MCF 10A (cell line): ENCODE measurements at regions not wholly inside any gene's neighbourhood (a gene's known extent, or its start where the extent isn't known, plus 50 kb on each side); places are given as distances from the start of the nearest gene placed in this dataset.

Source experiments
- BruUV-seq: library from RNA; stranded (reverse); fragments of 400-500 nt; replicated peaks from 2 replicates; lab custom pipeline; 2021; lab: Mats Ljungman, UMichigan
- CTCF ChIA-PET: fragments of 300-600 bp; sonication (Branson Sonifier 250); formaldehyde crosslinking; extraction: SDS; loops from one replicate; lab custom pipeline; 2021; ENCODE audit warnings: antibody characterized with exemption, inconsistent platforms; lab: Yijun Ruan, JAX
- POLR2A ChIA-PET: fragments of 300-600, 350-650 bp; sonication (Branson Sonifier 250); formaldehyde crosslinking; extraction: SDS; loops from one replicate; lab custom pipeline; 2020; ENCODE audit warnings: antibody characterized with exemption, inconsistent platforms; lab: Yijun Ruan, JAX
- DNase-seq: peaks from one replicate; pipeline ENCODE4 v3.0.0-alpha.2; 2018; ENCODE audit not compliant: unreplicated experiment
- H3K27ac Mint-ChIP-seq: one replicate; pipeline ENCODE4 v1.8.0; 2022; ENCODE audit warnings: mild to moderate bottlenecking, low read depth, mixed read lengths; ENCODE audit not compliant: unreplicated experiment
- H3K27me3 Mint-ChIP-seq: one replicate; pipeline ENCODE4 v1.8.0; 2022; ENCODE audit warnings: mixed read lengths; ENCODE audit not compliant: insufficient read depth, unreplicated experiment
- H3K36me3 Mint-ChIP-seq: one replicate; pipeline ENCODE4 v1.8.0; 2022; ENCODE audit warnings: mild to moderate bottlenecking, moderate library complexity, mixed read lengths; ENCODE audit not compliant: insufficient read depth, unreplicated experiment
- H3K4me1 Mint-ChIP-seq: one replicate; pipeline ENCODE4 v1.8.0; 2022; ENCODE audit warnings: mixed read lengths; ENCODE audit not compliant: insufficient read depth, unreplicated experiment
- H3K4me3 Mint-ChIP-seq: one replicate; pipeline ENCODE4 v1.8.0; 2022; ENCODE audit warnings: mild to moderate bottlenecking, moderate library complexity, mixed read lengths; ENCODE audit not compliant: unreplicated experiment
- H3K9me3 Mint-ChIP-seq: one replicate; pipeline ENCODE4 v1.8.0; 2022; ENCODE audit warnings: mixed read lengths; ENCODE audit not compliant: unreplicated experiment
- intact Hi-C: fragments of 100-400 bp; cut with micrococcal nuclease; formaldehyde crosslinking; loops from 2 replicates; pipeline ENCODE4 v1.14.1; 2022
- TF ChIP-seq, protein P1 (sequence below): fragments of 200-600 bp; IDR thresholded peaks from one replicate; pipeline ENCODE4 v1.8.0; 2022; ENCODE audit warnings: antibody characterized with exemption, mild to moderate bottlenecking; ENCODE audit not compliant: unreplicated experiment

DNA sequence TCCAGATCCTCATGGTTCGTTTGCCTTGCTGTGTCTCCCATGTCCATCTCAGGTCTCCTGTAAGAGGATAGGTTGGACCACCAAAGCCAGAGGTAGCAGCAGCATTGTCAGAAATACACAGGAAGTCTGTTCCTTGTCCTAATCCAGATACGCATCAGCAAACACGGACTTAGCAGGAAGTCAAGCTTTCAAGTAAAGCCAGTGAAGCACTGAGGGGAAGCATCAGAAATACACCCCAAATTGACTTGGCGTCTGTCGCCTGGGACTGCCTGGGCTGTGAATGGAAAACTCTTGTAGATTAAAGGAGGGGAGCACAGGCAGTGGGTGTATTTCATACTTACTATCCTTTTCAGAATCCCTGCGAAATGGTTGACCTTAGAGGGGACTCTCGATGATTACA, 171.3 kb downstream of the PSAT1 start:
- ChIA-PET CTCF (interaction anchor here (1.6 kb wide), 1 partner anchor 29 kb away, joined by 5 read pairs; no protein-coding TSS in a partner anchor), POLR2A (no interaction called here)
- TF ChIP-seq, protein P1, sequence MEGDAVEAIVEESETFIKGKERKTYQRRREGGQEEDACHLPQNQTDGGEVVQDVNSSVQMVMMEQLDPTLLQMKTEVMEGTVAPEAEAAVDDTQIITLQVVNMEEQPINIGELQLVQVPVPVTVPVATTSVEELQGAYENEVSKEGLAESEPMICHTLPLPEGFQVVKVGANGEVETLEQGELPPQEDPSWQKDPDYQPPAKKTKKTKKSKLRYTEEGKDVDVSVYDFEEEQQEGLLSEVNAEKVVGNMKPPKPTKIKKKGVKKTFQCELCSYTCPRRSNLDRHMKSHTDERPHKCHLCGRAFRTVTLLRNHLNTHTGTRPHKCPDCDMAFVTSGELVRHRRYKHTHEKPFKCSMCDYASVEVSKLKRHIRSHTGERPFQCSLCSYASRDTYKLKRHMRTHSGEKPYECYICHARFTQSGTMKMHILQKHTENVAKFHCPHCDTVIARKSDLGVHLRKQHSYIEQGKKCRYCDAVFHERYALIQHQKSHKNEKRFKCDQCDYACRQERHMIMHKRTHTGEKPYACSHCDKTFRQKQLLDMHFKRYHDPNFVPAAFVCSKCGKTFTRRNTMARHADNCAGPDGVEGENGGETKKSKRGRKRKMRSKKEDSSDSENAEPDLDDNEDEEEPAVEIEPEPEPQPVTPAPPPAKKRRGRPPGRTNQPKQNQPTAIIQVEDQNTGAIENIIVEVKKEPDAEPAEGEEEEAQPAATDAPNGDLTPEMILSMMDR, result no peak
- Mint-ChIP-seq H3K4me3 (no peak overlapping the region), H3K36me3 (no peaks in the 10 kb centered on the region), H3K9me3 (no peaks in the 10 kb centered on the region), H3K27ac (no peak overlapping the region), H3K27me3 (no peaks in the 10 kb centered on the region), H3K4me1 (no peaks in the 10 kb centered on the region)
- DNase-seq, result no peak
- BruUV-seq, result no TSS peak
- intact Hi-C loops, result no loop called here

DNA sequence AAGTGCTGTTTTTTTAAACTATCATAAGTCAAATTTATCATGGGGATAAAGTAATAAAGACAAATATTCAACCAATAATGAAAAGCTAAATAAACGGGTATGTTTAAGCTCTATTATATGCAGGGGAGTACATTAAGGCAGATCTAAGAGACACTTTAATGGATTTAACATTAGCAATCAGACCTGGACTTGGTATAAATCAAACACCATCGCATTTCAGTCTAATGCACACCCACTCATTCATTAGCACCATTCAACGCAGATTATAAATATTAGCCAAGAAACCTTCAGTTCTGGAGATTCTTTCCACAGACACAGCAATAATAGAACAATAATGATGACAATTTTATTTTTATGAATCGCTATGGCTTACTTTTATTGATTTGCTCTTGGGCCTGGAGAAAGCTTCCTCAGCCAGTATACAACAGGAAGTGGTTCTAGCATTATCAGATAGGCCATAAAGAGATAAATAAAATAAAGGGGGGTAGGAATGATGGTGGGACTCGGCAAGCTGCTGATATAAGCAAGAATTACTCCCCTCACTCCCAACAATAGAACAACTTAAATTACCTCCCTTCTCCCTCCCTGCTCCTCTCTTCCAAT, 172.2 kb downstream of the PSAT1 start:
- intact Hi-C loops, result no loop called here
- Mint-ChIP-seq H3K4me3 (no peak overlapping the region), H3K4me1 (no peaks in the 10 kb centered on the region), H3K27ac (no peak overlapping the region), H3K9me3 (no peaks in the 10 kb centered on the region), H3K36me3 (no peaks in the 10 kb centered on the region), H3K27me3 (no peaks in the 10 kb centered on the region)
- no TSS peak for BruUV-seq
- ChIA-PET POLR2A (no interaction called here), CTCF (interaction anchor here (0.6 to 1.2 kb wide), 3 partner anchors 30 to 1477 kb away, joined by 3 to 4 read pairs (median 3); no protein-coding TSS in a partner anchor)
- no peak for DNase-seq
- TF ChIP-seq, protein P1, result no peak

GRCh38 chr9:78470216-78470615, 173.3 kb downstream of the PSAT1 start:
- ChIA-PET POLR2A (no interaction called here), CTCF (interaction anchor here (1.1 to 1.2 kb wide), 2 partner anchors 31 to 105 kb away, joined by 3 to 4 read pairs; no protein-coding TSS in a partner anchor)
- Mint-ChIP-seq H3K4me1 (no peaks in the 10 kb centered on the region), H3K4me3 (no peak overlapping the region), H3K36me3 (no peaks in the 10 kb centered on the region), H3K27ac (no peak overlapping the region), H3K9me3 (no peaks in the 10 kb centered on the region), H3K27me3 (no peaks in the 10 kb centered on the region)
- no TSS peak for BruUV-seq
- TF ChIP-seq, protein P1, result no peak
- intact Hi-C loops, result no loop called here
- DNase-seq, result no peak

GRCh38 chr9:78470741-78471140, 173.8 kb downstream of the PSAT1 start:
- BruUV-seq, result no TSS peak
- DNase-seq, result no peak
- ChIA-PET POLR2A (no interaction called here), CTCF (interaction anchor here (0.6 to 1.1 kb wide), 2 partner anchors 9 to 105 kb away, joined by 3 read pairs; no protein-coding TSS in a partner anchor)
- Mint-ChIP-seq H3K27ac (no peak overlapping the region), H3K36me3 (no peaks in the 10 kb centered on the region), H3K9me3 (no peaks in the 10 kb centered on the region), H3K4me1 (no peaks in the 10 kb centered on the region), H3K4me3 (no peak overlapping the region), H3K27me3 (no peaks in the 10 kb centered on the region)
- intact Hi-C loops, result no loop called here
- TF ChIP-seq, protein P1, result no peak
